LoVo (cell line): ENCODE measurements at regions not wholly inside any gene's neighbourhood (a gene's known extent, or its start where the extent isn't known, plus 50 kb on each side); places are given as distances from the start of the nearest gene placed in this dataset.
"Not testable (repeated sequence)": the region's sequence is repeated elsewhere in the genome, so short reads cannot be mapped to it uniquely, and the experiment has no call there.

Experiments
- DNase-seq: peaks from one replicate; pipeline ENCODE4 v3.0.0-alpha.2; 2016; ENCODE audit warnings: low spot score

- no peak for DNase-seq
Observed at GRCh38 chr1:157262422-157262821, 124.2 kb upstream of the ETV3 start.

- DNase-seq, result not testable (repeated sequence)
Observed at GRCh38 chr1:157255891-157256290, 117.7 kb upstream of the ETV3 start.

GRCh38 chr1:157254183-157254582, 116.0 kb upstream of the ETV3 start:
- not testable (repeated sequence) for DNase-seq

- DNase-seq, result no peak
Observed at GRCh38 chr1:157252473-157252872, 114.3 kb upstream of the ETV3 start.

GRCh38 chr1:157249739-157250138, 111.5 kb upstream of the ETV3 start:
- DNase-seq, result no peak

- DNase-seq, result no peak
Observed at GRCh38 chr1:157249326-157249725, 111.1 kb upstream of the ETV3 start.

GRCh38 chr1:157247764-157248049, 109.5 kb upstream of the ETV3 start:
- DNase-seq, result not testable (repeated sequence)

- no peak for DNase-seq
Observed at GRCh38 chr1:157247005-157247763, 109.0 kb upstream of the ETV3 start.

GRCh38 chr1:157245823-157246222, 107.6 kb upstream of the ETV3 start:
- no peak for DNase-seq

- no peak for DNase-seq
Observed at GRCh38 chr1:157241185-157241538, 103.0 kb upstream of the ETV3 start.

- DNase-seq, result peak; percentile 40
Observed at GRCh38 chr1:157240495-157241184, 102.4 kb upstream of the ETV3 start.

GRCh38 chr1:157239936-157240335, 101.7 kb upstream of the ETV3 start:
- DNase-seq, result no peak

GRCh38 chr1:157238585-157238984, 100.4 kb upstream of the ETV3 start:
- no peak for DNase-seq

- no peak for DNase-seq
Observed at GRCh38 chr1:157237981-157238380, 99.8 kb upstream of the ETV3 start.

- no peak for DNase-seq
Observed at GRCh38 chr1:157237522-157237921, 99.3 kb upstream of the ETV3 start.

- no peak for DNase-seq
Observed at GRCh38 chr1:157236072-157236471, 97.9 kb upstream of the ETV3 start.

- no peak for DNase-seq
Observed at GRCh38 chr1:157235307-157235706, 97.1 kb upstream of the ETV3 start.

GRCh38 chr1:157234705-157235273, 96.6 kb upstream of the ETV3 start:
- no peak for DNase-seq

GRCh38 chr1:157233131-157233530, 94.9 kb upstream of the ETV3 start:
- DNase-seq, result no peak

GRCh38 chr1:157231846-157232525, 93.8 kb upstream of the ETV3 start:
- DNase-seq, result peak; percentile 47

GRCh38 chr1:157230500-157230899, 92.3 kb upstream of the ETV3 start:
- DNase-seq, result no peak

- DNase-seq, result no peak
Observed at GRCh38 chr1:157227700-157228099, 89.5 kb upstream of the ETV3 start.

- no peak for DNase-seq
Observed at GRCh38 chr1:157226739-157227138, 88.5 kb upstream of the ETV3 start.
